ENCODE measurements at regions not wholly inside any gene's neighbourhood (a gene's known extent, or its start where the extent isn't known, plus 50 kb on each side); places are given as distances from the start of the nearest gene placed in this dataset.

- no peaks in the 10 kb centered on the region for H3K27me3 ChIP-seq (ENCODE audit: insufficient read depth, low read length)
- no peaks in the 10 kb centered on the region for H3K9me3 ChIP-seq (ENCODE audit: control insufficient read depth in 1 of 2, insufficient read depth in 1 of 2, low read depth in 1 of 2, low read length in 2 of 2)
- intact Hi-C loops (cut with micrococcal nuclease): no loop called here
- H3K4me2 ChIP-seq (ENCODE audit: low read length): no peak overlapping the region
- H3K9ac ChIP-seq (ENCODE audit: low read length): no peak overlapping the region
- ChIA-PET POLR2A (no interaction called here), CTCF (no interaction called here), RAD21 (ENCODE audit: low non-redundant PET in 1 of 2, low total read pairs in 2 of 2, uncharacterized antibody in 2 of 2, unreplicated experiment in 2 of 2) (no interaction called here)
- no peak overlapping the region for H3K27ac ChIP-seq (ENCODE audit: low read depth, low read length)
- BruUV-seq (replicated peaks): no TSS peak
- no peak for ATAC-seq
- no peaks in the 10 kb centered on the region for H3K4me1 ChIP-seq (ENCODE audit: control insufficient read depth in 1 of 2, insufficient read depth in 2 of 2, low read length in 2 of 2)
- H3K36me3 ChIP-seq (ENCODE audit: control insufficient read depth in 1 of 2, insufficient read depth in 2 of 2, low read length in 2 of 2): no peaks in the 10 kb centered on the region
- no peak for DNase-seq (ENCODE audit: low read depth, low spot score)
- no peak overlapping the region for H3K4me3 ChIP-seq (replicated peaks in 1 of 2; ENCODE audit: low read depth in 1 of 2, low read length in 2 of 2)
- H3K9me2 ChIP-seq (ENCODE audit: insufficient read depth): no peaks in the 10 kb centered on the region
- TF ChIP-seq MAX (IDR thresholded peaks at IDR 0.05) (no peak), POLR2A (IDR thresholded peaks at IDR 0.05; ENCODE audit: borderline replicate concordance, extremely low read depth, insufficient read depth, insufficient read length) (no peak), ZNF274 (IDR thresholded peaks at IDR 0.05; ENCODE audit: low read depth, low read length) (no peak), ATF3 (IDR thresholded peaks at IDR 0.05) (no peak), SIN3A (IDR thresholded peaks at IDR 0.05; ENCODE audit: low read depth) (no peak), CEBPB (IDR thresholded peaks at IDR 0.05; ENCODE audit: low read depth) (no peak), SRF (IDR thresholded peaks at IDR 0.05; ENCODE audit: low read depth) (no peak), EZH2phosphoT487 (IDR thresholded peaks at IDR 0.05; ENCODE audit: borderline replicate concordance) (no peak), CBX3 (IDR thresholded peaks at IDR 0.05; ENCODE audit: low read depth) (no peak), EGR1 (IDR thresholded peaks at IDR 0.05; ENCODE audit: low read depth) (no peak), EZH2 (IDR thresholded peaks at IDR 0.05) (no peak), JUND (IDR thresholded peaks at IDR 0.05) (no peak), TCF7L2 (IDR thresholded peaks at IDR 0.05; ENCODE audit: borderline replicate concordance, extremely low read depth, insufficient read depth, insufficient read length) (no peak), ZBTB33 (IDR thresholded peaks at IDR 0.05; ENCODE audit: extremely low read depth, insufficient replicate concordance, low read length) (no peak), RAD21 (IDR thresholded peaks at IDR 0.05; ENCODE audit: low read depth) (no peak)
- TF ChIP-seq, protein P1, sequence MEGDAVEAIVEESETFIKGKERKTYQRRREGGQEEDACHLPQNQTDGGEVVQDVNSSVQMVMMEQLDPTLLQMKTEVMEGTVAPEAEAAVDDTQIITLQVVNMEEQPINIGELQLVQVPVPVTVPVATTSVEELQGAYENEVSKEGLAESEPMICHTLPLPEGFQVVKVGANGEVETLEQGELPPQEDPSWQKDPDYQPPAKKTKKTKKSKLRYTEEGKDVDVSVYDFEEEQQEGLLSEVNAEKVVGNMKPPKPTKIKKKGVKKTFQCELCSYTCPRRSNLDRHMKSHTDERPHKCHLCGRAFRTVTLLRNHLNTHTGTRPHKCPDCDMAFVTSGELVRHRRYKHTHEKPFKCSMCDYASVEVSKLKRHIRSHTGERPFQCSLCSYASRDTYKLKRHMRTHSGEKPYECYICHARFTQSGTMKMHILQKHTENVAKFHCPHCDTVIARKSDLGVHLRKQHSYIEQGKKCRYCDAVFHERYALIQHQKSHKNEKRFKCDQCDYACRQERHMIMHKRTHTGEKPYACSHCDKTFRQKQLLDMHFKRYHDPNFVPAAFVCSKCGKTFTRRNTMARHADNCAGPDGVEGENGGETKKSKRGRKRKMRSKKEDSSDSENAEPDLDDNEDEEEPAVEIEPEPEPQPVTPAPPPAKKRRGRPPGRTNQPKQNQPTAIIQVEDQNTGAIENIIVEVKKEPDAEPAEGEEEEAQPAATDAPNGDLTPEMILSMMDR (IDR thresholded peaks at IDR 0.05 in 2 of 3, conservative IDR thresholded peaks at IDR 0.05 in 1 of 3; ENCODE audit: borderline replicate concordance in 1 of 3, insufficient read depth in 1 of 3, low read depth in 2 of 3, low read length in 2 of 3): no peak
- H3K79me2 ChIP-seq (ENCODE audit: insufficient read depth, low read length): no peaks in the 10 kb centered on the region
- H2AFZ ChIP-seq (ENCODE audit: low read depth, low read length, poor library complexity, severe bottlenecking): no peak overlapping the region
- H4K20me1 ChIP-seq (ENCODE audit: insufficient read depth): no peaks in the 10 kb centered on the region
These were observed 165.5 kb upstream of the ACVR2A start for GRCh38 chr2:147679191-147679954.
